ENCODE measurements at regions not wholly inside any gene's neighbourhood (a gene's known extent, or its start where the extent isn't known, plus 50 kb on each side); places are given as distances from the start of the nearest gene placed in this dataset.

DNA sequence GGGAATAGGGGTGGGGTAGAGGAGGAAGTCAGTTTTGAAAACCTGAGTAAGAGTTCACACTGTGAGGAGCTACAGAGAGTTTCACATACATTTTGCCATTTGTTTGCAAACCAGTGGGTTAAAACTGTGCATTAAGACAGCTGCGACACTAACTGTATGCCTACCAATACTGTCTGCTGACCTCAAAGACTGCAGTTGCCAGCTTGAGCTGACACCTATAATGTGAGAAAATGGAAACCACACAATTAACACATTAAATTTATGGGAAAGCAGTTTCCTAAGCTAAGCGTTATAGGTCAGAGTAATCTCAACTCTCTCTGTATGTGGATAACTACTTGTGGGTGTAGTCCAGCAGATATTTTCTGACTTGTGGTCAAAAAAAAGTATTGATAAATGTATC, 756.6 kb upstream of the GCFC2 start:
- DNase-seq = no peak
- Mint-ChIP-seq H3K36me3 (no peaks in the 10 kb centered on the region), H3K27ac (no peak overlapping the region), H3K4me1 (no peaks in the 10 kb centered on the region), H3K9me3 (peaks cover 5 to 39% (median 12%) of the 10 kb centered on the region in 6 donors), H3K27me3 (ENCODE audit: low read depth in 3 of 3) (peaks cover 0 to 6% (median 0%) of the 10 kb centered on the region in 3 donors), H3K4me3 (no peak overlapping the region)

DNA sequence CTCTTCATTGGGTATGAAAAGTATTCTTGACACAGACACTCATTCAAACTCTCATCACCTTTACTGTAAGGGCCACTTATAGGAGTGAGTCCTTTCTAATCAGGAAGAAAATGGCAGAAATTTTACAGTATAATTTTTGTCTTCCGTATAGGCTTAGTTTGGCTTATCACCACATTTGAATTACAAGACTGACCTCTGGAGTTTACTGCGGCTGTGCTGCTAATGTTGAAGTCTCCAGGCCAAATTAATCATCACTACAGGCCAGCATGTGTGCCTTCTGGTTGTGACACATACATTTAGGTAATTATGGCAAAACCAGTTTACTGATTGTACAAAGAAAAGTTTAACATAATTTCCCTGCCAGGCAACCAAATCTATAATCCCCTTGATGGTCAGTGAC, 753.6 kb upstream of the GCFC2 start:
- H3K27ac Mint-ChIP-seq = no peak overlapping the region
- peaks cover 5 to 35% (median 12%) of the 10 kb centered on the region in 6 donors for H3K9me3 Mint-ChIP-seq
- no peaks in the 10 kb centered on the region for H3K36me3 Mint-ChIP-seq
- no peak overlapping the region for H3K4me3 Mint-ChIP-seq
- no peaks in the 10 kb centered on the region for H3K4me1 Mint-ChIP-seq
- H3K27me3 Mint-ChIP-seq (ENCODE audit: low read depth in 3 of 3) = peaks cover 0 to 5% (median 0%) of the 10 kb centered on the region in 3 donors
- DNase-seq = no peak

DNA sequence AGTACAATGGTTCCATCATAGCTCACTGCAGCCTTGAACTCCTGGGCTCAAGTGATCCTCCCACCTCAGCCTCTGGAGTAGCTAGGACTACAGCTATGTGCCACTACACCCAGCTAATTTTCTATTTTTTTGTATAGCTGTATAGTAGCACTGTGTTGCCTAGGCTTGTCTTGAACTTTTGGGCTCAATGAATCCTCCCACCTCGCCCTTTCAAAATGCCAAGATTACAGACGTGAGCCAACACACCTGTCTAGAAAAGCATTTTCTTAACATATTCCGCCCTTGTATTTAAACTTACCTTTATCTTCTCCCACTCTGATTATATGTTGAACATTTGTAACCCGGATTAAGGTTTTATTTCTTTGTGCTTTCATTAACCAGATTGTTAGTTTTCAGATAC, 750.7 kb upstream of the GCFC2 start:
- DNase-seq = no peak
- Mint-ChIP-seq H3K27me3 (ENCODE audit: low read depth in 3 of 3) (peaks cover 0 to 2% (median 0%) of the 10 kb centered on the region in 3 donors), H3K4me3 (no peak overlapping the region), H3K9me3 (peaks cover 7 to 34% (median 12%) of the 10 kb centered on the region in 6 donors), H3K36me3 (no peaks in the 10 kb centered on the region), H3K4me1 (no peaks in the 10 kb centered on the region), H3K27ac (no peak overlapping the region)

GRCh38 chr2:76455910-76456309, 745.2 kb upstream of the GCFC2 start:
- H3K36me3 Mint-ChIP-seq = no peaks in the 10 kb centered on the region
- H3K4me1 Mint-ChIP-seq = no peaks in the 10 kb centered on the region
- H3K4me3 Mint-ChIP-seq = no peak overlapping the region
- H3K27me3 Mint-ChIP-seq (ENCODE audit: low read depth in 3 of 3) = peaks cover 0 to 2% (median 0%) of the 10 kb centered on the region in 3 donors
- no peak for DNase-seq
- H3K27ac Mint-ChIP-seq = no peak overlapping the region
- H3K9me3 Mint-ChIP-seq = peaks cover 9 to 22% (median 14%) of the 10 kb centered on the region in 6 donors

DNA sequence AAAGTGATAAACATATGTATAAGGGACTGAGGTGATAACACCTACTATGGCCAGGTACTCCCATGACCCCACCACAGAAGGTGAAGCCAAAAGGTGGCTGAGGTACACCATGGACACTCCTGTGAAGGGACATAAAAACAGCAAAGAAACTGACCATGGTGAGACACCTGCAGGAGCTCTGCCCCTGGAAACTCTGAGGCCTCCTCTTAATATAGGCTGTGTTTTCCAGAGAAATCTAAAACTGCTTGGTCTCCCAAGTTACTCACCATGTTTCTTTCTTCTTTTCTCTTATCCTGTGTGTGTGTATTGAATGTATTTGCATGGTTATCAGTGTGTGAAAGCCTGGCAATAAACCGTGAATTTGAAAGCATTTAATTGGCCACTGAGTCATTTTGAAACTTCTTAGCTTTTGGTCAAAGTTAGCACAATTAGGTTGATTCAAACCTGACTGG, 739.3 kb upstream of the GCFC2 start:
- Mint-ChIP-seq H3K27me3 (ENCODE audit: low read depth in 3 of 3) (peaks cover 0 to 2% (median 0%) of the 10 kb centered on the region in 3 donors), H3K9me3 (peaks cover 4 to 41% (median 13%) of the 10 kb centered on the region in 6 donors), H3K4me3 (no peak overlapping the region), H3K36me3 (peaks cover 0 to 5% (median 0%) of the 10 kb centered on the region in 3 donors), H3K4me1 (no peaks in the 10 kb centered on the region), H3K27ac (no peak overlapping the region)
- DNase-seq = no peak

GRCh38 chr2:76448956-76449355, 738.2 kb upstream of the GCFC2 start:
- DNase-seq = no peak
- no peaks in the 10 kb centered on the region for H3K4me1 Mint-ChIP-seq
- H3K27me3 Mint-ChIP-seq (ENCODE audit: low read depth in 3 of 3) = peaks cover 0 to 2% (median 0%) of the 10 kb centered on the region in 3 donors
- H3K27ac Mint-ChIP-seq = no peak overlapping the region
- no peak overlapping the region for H3K4me3 Mint-ChIP-seq
- H3K36me3 Mint-ChIP-seq = peaks cover 0 to 5% (median 0%) of the 10 kb centered on the region in 3 donors
- peaks cover 5 to 43% (median 14%) of the 10 kb centered on the region in 6 donors for H3K9me3 Mint-ChIP-seq

DNA sequence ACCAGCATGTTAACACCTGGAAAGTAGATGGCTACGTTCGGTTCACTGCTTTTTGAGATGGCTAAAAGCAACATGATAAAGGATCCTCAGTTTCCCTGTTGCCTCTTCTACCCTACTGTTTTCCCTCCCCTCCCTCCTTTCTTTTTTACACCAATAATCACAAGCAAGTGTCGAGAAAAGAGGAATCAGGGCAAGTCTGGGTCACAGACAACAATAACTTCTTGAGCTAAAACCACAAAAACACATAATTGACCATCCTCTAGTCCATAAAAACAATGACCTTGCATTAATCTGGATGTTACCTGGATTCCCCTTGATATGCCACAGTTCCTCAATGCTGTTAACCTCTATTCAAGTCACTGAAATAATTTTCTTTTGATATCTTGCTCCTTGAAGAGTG, 736.6 kb upstream of the GCFC2 start:
- Mint-ChIP-seq H3K27me3 (ENCODE audit: low read depth in 3 of 3) (peaks cover 0 to 2% (median 0%) of the 10 kb centered on the region in 3 donors), H3K4me1 (no peaks in the 10 kb centered on the region)

GRCh38 chr2:76446872-76447271, 736.2 kb upstream of the GCFC2 start:
- Mint-ChIP-seq H3K36me3 (peaks cover 0 to 5% (median 0%) of the 10 kb centered on the region in 3 donors), H3K9me3 (peaks cover 5 to 40% (median 19%) of the 10 kb centered on the region in 6 donors), H3K27ac (no peak overlapping the region), H3K4me1 (no peaks in the 10 kb centered on the region), H3K27me3 (ENCODE audit: low read depth in 3 of 3) (peaks cover 0 to 2% (median 0%) of the 10 kb centered on the region in 3 donors), H3K4me3 (no peak overlapping the region)
- DNase-seq = no peak

More for the DNA sequence above, 736.6 kb upstream of the GCFC2 start:
- Mint-ChIP-seq H3K27ac (no peak overlapping the region), H3K4me3 (no peak overlapping the region), H3K9me3 (peaks cover 5 to 43% (median 19%) of the 10 kb centered on the region in 6 donors), H3K36me3 (peaks cover 0 to 5% (median 0%) of the 10 kb centered on the region in 3 donors)
- no peak for DNase-seq

- Mint-ChIP-seq H3K36me3 (peaks cover 0 to 5% (median 0%) of the 10 kb centered on the region in 3 donors), H3K9me3 (peaks cover 5 to 38% (median 21%) of the 10 kb centered on the region in 6 donors), H3K4me3 (no peak overlapping the region), H3K27ac (no peak overlapping the region), H3K27me3 (ENCODE audit: low read depth in 3 of 3) (peaks cover 0 to 2% (median 0%) of the 10 kb centered on the region in 3 donors), H3K4me1 (no peaks in the 10 kb centered on the region)
- no peak for DNase-seq
Measured at GRCh38 chr2:76445880-76446279, 735.2 kb upstream of the GCFC2 start.

DNA sequence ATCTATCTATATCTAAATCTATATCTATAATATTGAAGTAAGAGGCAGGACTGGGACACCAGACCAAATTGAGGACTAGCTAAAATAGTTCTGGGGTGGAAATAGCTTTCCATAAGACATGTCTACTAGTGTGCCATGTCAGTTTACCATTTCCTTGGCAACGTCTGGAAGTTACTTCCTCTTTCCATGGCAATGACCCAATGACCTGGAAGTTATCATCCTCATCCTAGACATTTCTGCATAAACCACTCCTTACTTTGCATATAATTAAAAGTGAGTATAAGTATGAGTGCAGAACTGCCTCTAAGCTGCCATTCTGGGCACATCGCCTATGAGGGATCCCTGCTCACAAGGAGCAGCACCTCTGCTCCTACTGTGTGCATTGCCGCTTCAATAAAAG, 734.0 kb upstream of the GCFC2 start:
- no peak for DNase-seq
- Mint-ChIP-seq H3K36me3 (peaks cover 0 to 5% (median 0%) of the 10 kb centered on the region in 3 donors), H3K9me3 (peaks cover 5 to 37% (median 20%) of the 10 kb centered on the region in 6 donors), H3K27me3 (ENCODE audit: low read depth in 3 of 3) (peaks cover 0 to 2% (median 0%) of the 10 kb centered on the region in 3 donors), H3K27ac (no peak overlapping the region), H3K4me1 (no peaks in the 10 kb centered on the region), H3K4me3 (no peak overlapping the region)

GRCh38 chr2:76437564-76437963, 726.8 kb upstream of the GCFC2 start:
- Mint-ChIP-seq H3K27ac (no peak overlapping the region), H3K4me3 (no peak overlapping the region), H3K27me3 (ENCODE audit: low read depth in 3 of 3) (no peaks in the 10 kb centered on the region), H3K36me3 (no peaks in the 10 kb centered on the region), H3K9me3 (peaks cover 4 to 23% (median 14%) of the 10 kb centered on the region in 6 donors), H3K4me1 (no peaks in the 10 kb centered on the region)
- DNase-seq = no peak

DNA sequence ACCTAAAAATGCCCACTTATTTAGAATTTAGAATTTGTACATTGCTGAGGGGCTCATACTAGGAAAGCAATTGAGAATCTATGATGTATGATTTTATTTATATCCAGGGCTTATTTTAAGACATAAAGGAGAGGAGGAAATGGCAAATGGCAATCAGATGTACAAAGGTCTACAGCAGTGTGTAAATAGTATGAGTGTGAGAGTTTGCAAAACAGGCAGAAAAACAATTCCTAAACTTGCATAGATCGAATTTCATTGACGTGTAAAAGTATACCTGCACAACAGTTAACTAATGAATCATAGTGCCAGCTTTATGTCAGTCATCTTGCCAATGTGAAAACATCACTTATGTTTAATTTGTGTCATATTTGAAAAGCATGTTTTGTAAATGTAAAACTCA, 718.7 kb upstream of the GCFC2 start:
- Mint-ChIP-seq H3K36me3 (peaks cover 0 to 3% (median 0%) of the 10 kb centered on the region in 3 donors), H3K9me3 (peaks cover 0 to 52% (median 31%) of the 10 kb centered on the region in 6 donors), H3K4me1 (no peaks in the 10 kb centered on the region), H3K4me3 (no peak overlapping the region), H3K27ac (no peak overlapping the region), H3K27me3 (ENCODE audit: low read depth in 3 of 3) (no peaks in the 10 kb centered on the region)
- DNase-seq = no peak

DNA sequence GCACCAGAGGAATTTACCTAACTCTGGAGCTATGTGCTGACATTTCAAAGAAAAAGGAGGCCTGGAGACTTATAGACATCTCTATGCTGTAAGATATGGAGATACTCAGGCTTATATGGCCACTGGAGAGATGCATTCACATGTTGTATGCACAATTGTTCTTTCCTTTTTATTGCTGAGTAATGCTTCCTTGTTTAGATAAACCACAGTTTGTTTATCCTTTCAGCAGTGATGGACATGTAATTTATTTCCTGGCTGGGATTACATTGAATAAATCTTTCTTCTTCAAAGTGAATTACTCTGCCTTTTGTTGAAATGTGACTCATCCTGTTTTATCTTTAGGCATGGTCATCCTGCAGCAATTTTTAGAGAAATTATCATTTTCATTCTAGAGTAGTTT, 716.7 kb upstream of the GCFC2 start:
- peaks cover 0 to 3% (median 0%) of the 10 kb centered on the region in 3 donors for H3K36me3 Mint-ChIP-seq
- H3K27ac Mint-ChIP-seq = no peak overlapping the region
- no peaks in the 10 kb centered on the region for H3K4me1 Mint-ChIP-seq
- no peak overlapping the region for H3K4me3 Mint-ChIP-seq
- peaks cover 0 to 52% (median 29%) of the 10 kb centered on the region in 6 donors for H3K9me3 Mint-ChIP-seq
- DNase-seq = no peak
- no peaks in the 10 kb centered on the region for H3K27me3 Mint-ChIP-seq (ENCODE audit: low read depth in 3 of 3)

DNA sequence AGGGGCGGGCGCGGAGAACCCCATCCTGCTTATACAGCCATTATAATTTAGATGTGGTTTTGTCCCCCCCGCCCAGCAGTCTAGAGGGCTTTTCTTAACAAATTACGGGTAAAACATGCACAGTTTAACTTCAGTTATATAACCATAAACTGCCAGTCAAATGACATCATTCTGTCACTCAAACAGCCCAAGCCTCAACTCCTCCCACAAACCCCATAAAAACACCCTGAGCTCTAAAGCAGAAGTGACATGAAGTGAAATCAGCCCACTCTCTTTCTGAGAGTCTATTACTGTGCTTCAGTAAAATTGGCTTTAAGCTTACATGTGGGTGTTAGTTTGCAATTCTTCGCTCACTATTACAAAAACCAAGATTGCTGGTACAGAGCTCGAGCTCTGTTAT, 705.1 kb upstream of the GCFC2 start:
- Mint-ChIP-seq H3K27ac (no peak overlapping the region), H3K4me1 (no peaks in the 10 kb centered on the region), H3K9me3 (peaks cover 12 to 61% (median 23%) of the 10 kb centered on the region in 6 donors), H3K36me3 (peaks cover 0 to 3% (median 0%) of the 10 kb centered on the region in 3 donors), H3K4me3 (no peak overlapping the region), H3K27me3 (ENCODE audit: low read depth in 3 of 3) (peaks cover 0 to 4% (median 0%) of the 10 kb centered on the region in 3 donors)
- DNase-seq = no peak

- H3K36me3 Mint-ChIP-seq = peaks cover 0 to 3% (median 0%) of the 10 kb centered on the region in 3 donors
- peaks cover 10 to 50% (median 19%) of the 10 kb centered on the region in 6 donors for H3K9me3 Mint-ChIP-seq
- H3K4me1 Mint-ChIP-seq = no peaks in the 10 kb centered on the region
- H3K27me3 Mint-ChIP-seq (ENCODE audit: low read depth in 3 of 3) = peaks cover 0 to 3% (median 0%) of the 10 kb centered on the region in 3 donors
- no peak overlapping the region for H3K4me3 Mint-ChIP-seq
- no peak for DNase-seq
- no peak overlapping the region for H3K27ac Mint-ChIP-seq
Measured at GRCh38 chr2:76413436-76413835, 702.7 kb upstream of the GCFC2 start.

Data from immature natural killer cell (primary cell).